ENCODE measurements at regions not wholly inside any gene's neighbourhood (a gene's known extent, or its start where the extent isn't known, plus 50 kb on each side); places are given as distances from the start of the nearest gene placed in this dataset.

- TF ChIP-seq RAD21 (conservative IDR thresholded peaks at IDR 0.05 in 1 of 2, IDR thresholded peaks at IDR 0.05 in 1 of 2), result no peak
- TF ChIP-seq CTCF (IDR thresholded peaks at IDR 0.05), result no peak
- TF ChIP-seq JUN (IDR thresholded peaks at IDR 0.05), result no peak
- TF ChIP-seq USF2 (IDR thresholded peaks at IDR 0.05), result no peak
- TF ChIP-seq ELK1 (IDR thresholded peaks at IDR 0.05; ENCODE audit: low read depth, low read length), result no peak
- no peak for TF ChIP-seq TFCP2L1 (CRISPR knock-in tag; IDR thresholded peaks at IDR 0.05)
- TF ChIP-seq POLR2A (IDR thresholded peaks at IDR 0.05; ENCODE audit: low read length), result no peak
Observed at GRCh38 chr2:8266563-8266962, 415.3 kb upstream of the ID2 start.
